CD14-positive monocyte (primary cell): ENCODE measurements at regions not wholly inside any gene's neighbourhood (a gene's known extent, or its start where the extent isn't known, plus 50 kb on each side); places are given as distances from the start of the nearest gene placed in this dataset.

Experiments used
- DNase-seq, 3 donors: peaks; one replicate each; pipeline ENCODE4 v3.0.0-alpha.2; 2011 to 2022
- H2AFZ ChIP-seq: 2 replicates; pipeline ENCODE4 v1.6.0; 2012; ENCODE audit warnings: mild to moderate bottlenecking, low read depth, low read length, inconsistent platforms; ENCODE audit not compliant: insufficient read depth, poor library complexity, severe bottlenecking
- H3K27ac ChIP-seq, 2 donors: 1 replicate in 1 of 2; 2 replicates in 1 of 2; pipeline ENCODE4 v1.5.1; 2012 to 2013; ENCODE audit warnings: low read length in 2 of 2, control low read depth in 1 of 2, inconsistent platforms in 1 of 2, low read depth in 1 of 2, mild to moderate bottlenecking in 1 of 2
- H3K27me3 ChIP-seq, 2 donors: one replicate each; pipeline versions ENCODE4 v1.6.0 to v1.6.1; 2011 to 2013; ENCODE audit warnings: low read length in 2 of 2; ENCODE audit not compliant: control insufficient read depth in 2 of 2, insufficient read depth in 2 of 2
- H3K36me3 ChIP-seq, 2 donors: replicated peaks in 1 of 2; 1 replicate in 1 of 2; 2 replicates in 1 of 2; pipeline versions ENCODE4 v1.5.1 to v1.6.1; 2012 to 2013; ENCODE audit warnings: low read length in 2 of 2, control low read depth in 1 of 2, inconsistent platforms in 1 of 2, mild to moderate bottlenecking in 1 of 2; ENCODE audit not compliant: insufficient read depth in 2 of 2, control insufficient read depth in 1 of 2
- H3K4me1 ChIP-seq, 2 donors: 1 replicate in 1 of 2; 2 replicates in 1 of 2; pipeline versions ENCODE4 v1.5.1 to v1.6.1; 2012 to 2013; ENCODE audit warnings: low read length in 2 of 2, control low read depth in 1 of 2, inconsistent platforms in 1 of 2, mild to moderate bottlenecking in 1 of 2, moderate library complexity in 1 of 2; ENCODE audit not compliant: insufficient read depth in 2 of 2, control insufficient read depth in 1 of 2
- H3K4me2 ChIP-seq: replicated peaks from 2 replicates; pipeline ENCODE3; 2012; ENCODE audit warnings: low read length, moderate library complexity, mild to moderate bottlenecking; ENCODE audit not compliant: poor library complexity, severe bottlenecking; ENCODE audit errors: extremely low read depth
- H3K4me3 ChIP-seq, 3 experiments: fragments of 200-600 bp in 1 of 3; sonication (generic) in 1 of 3; replicated peaks in 1 of 3; 1 replicate in 2 of 3; 2 replicates in 1 of 3; pipeline ENCODE4 v1.5.1; 2011 to 2013; ENCODE audit warnings: low read length in 3 of 3, mild to moderate bottlenecking in 3 of 3, control low read depth in 2 of 3, low read depth in 2 of 3, inconsistent platforms in 1 of 3, moderate library complexity in 1 of 3
- H3K79me2 ChIP-seq: 2 replicates; pipeline ENCODE4 v1.6.0; 2012; ENCODE audit warnings: mild to moderate bottlenecking, control low read depth, inconsistent platforms, low read length, moderate library complexity; ENCODE audit not compliant: insufficient read depth
- H3K9ac ChIP-seq: 2 replicates; pipeline ENCODE4 v1.6.0; 2017; ENCODE audit warnings: low read length, mild to moderate bottlenecking; ENCODE audit not compliant: insufficient read depth, poor library complexity, severe bottlenecking
- H3K9me3 ChIP-seq, 2 donors: replicated peaks in 1 of 2; 1 replicate in 1 of 2; 2 replicates in 1 of 2; pipeline versions ENCODE4 v1.5.1 to v1.6.1; 2012 to 2013; ENCODE audit warnings: low read length in 2 of 2, control low read depth in 1 of 2; ENCODE audit not compliant: control insufficient read depth in 1 of 2, insufficient read depth in 1 of 2
- H4K20me1 ChIP-seq: 2 replicates; pipeline ENCODE4 v1.6.0; 2012; ENCODE audit warnings: mild to moderate bottlenecking, low read length, control low read depth, moderate library complexity; ENCODE audit not compliant: insufficient read depth
- H3K27ac Mint-ChIP-seq, 7 donors: one replicate each; pipeline ENCODE4 v1.8.0; 2020; ENCODE audit warnings: mild to moderate bottlenecking in 7 of 7, mixed read lengths in 7 of 7, moderate library complexity in 6 of 7, inconsistent platforms in 2 of 7
- H3K27me3 Mint-ChIP-seq, 3 donors: one replicate each; pipeline ENCODE4 v1.8.0; 2021 to 2022; ENCODE audit warnings: low read depth in 3 of 3, mild to moderate bottlenecking in 3 of 3, mixed read lengths in 3 of 3, moderate library complexity in 3 of 3, inconsistent platforms in 1 of 3
- H3K36me3 Mint-ChIP-seq, 2 donors: one replicate each; pipeline ENCODE4 v1.8.0; 2020; ENCODE audit warnings: mixed read lengths in 2 of 2, inconsistent platforms in 1 of 2, mild to moderate bottlenecking in 1 of 2
- H3K4me1 Mint-ChIP-seq: one replicate; pipeline ENCODE4 v1.8.0; 2020; ENCODE audit warnings: mild to moderate bottlenecking, mixed read lengths
- H3K4me3 Mint-ChIP-seq, 2 donors: one replicate each; pipeline ENCODE4 v1.8.0; 2020; ENCODE audit warnings: mild to moderate bottlenecking in 2 of 2, mixed read lengths in 2 of 2, moderate library complexity in 1 of 2
- H3K9me3 Mint-ChIP-seq, 7 donors: one replicate each; pipeline ENCODE4 v1.8.0; 2020 to 2022; ENCODE audit warnings: mixed read lengths in 7 of 7, mild to moderate bottlenecking in 6 of 7, moderate library complexity in 6 of 7, inconsistent platforms in 2 of 7
- WGBS: methylation state at CpG from one replicate; pipeline ENCODE4 v1.1.5; 2013; ENCODE audit warnings: missing lambda C conversion rate; ENCODE audit not compliant: insufficient coverage; 5-methylcytosine and 5-hydroxymethylcytosine counted together
- intact Hi-C, 2 donors: fragments of 100-400 bp; cut with micrococcal nuclease; formaldehyde crosslinking; loops; one replicate each; pipeline versions ENCODE4 v1.15.0 to v1.15.1; 2023
- TF ChIP-seq, protein P1 (sequence below): fragments of 200-600 bp; IDR thresholded peaks from one replicate; pipeline ENCODE4 v1.8.0; 2022; ENCODE audit warnings: antibody characterized with exemption, mild to moderate bottlenecking

DNA sequence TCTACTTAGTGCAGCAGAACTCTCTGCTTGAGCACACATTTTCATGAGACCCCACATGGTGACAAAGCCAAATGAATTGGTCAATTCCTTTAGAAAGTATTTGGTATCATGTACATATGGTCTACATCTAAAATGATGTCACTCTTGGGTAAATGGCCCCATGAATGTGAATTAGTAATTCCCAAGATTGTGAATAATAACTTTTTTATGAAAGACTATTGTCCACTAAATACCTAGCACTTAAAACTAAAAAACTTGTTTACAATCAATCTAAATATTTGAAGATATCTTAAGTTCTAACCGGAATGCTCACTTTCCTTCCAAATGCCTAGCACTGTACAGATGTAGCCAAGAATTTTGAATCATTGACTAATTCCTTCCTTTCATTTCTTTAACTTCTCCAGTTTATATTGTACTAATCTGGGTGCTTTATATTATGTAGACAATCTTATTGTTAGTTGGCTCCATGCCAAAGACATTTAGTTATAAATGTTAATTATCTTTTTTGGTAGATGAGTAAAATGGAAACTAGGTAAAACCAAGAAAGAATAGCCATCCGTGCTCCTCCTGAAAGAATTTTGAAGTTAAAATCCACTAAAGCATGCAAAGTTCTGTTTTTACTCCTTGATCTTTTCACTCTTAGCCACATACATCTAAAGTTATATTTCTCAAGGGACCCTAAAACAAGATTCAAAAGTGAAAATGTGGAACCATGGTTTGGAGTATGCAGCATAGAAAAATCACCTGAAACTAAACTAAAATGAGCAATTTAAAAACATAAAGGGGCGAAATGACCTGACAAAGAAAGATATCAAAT lies 145.0 kb upstream of the ARHGAP20 start:
- DNase-seq = no peak
- no CpG with 5 or more reads among the region's 3 CpGs for WGBS
- Histone ChIP-seq H3K4me3 (no peak overlapping the region), H2AFZ (no peak overlapping the region), H3K4me2 (no peak overlapping the region), H3K27ac (no peak overlapping the region), H3K79me2 (no peaks in the 10 kb centered on the region), H3K4me1 (no peaks in the 10 kb centered on the region), H3K9ac (no peak overlapping the region), H3K9me3 (no peaks in the 10 kb centered on the region), H4K20me1 (no peaks in the 10 kb centered on the region), H3K36me3 (no peaks in the 10 kb centered on the region), H3K27me3 (no peaks in the 10 kb centered on the region)
- intact Hi-C loops = no loop called here
- no peaks in the 10 kb centered on the region for H3K36me3 Mint-ChIP-seq
- H3K4me3 Mint-ChIP-seq = no peak overlapping the region
- H3K9me3 Mint-ChIP-seq = peaks cover 0 to 4% (median 2%) of the 10 kb centered on the region in 7 donors
- TF ChIP-seq, protein P1, sequence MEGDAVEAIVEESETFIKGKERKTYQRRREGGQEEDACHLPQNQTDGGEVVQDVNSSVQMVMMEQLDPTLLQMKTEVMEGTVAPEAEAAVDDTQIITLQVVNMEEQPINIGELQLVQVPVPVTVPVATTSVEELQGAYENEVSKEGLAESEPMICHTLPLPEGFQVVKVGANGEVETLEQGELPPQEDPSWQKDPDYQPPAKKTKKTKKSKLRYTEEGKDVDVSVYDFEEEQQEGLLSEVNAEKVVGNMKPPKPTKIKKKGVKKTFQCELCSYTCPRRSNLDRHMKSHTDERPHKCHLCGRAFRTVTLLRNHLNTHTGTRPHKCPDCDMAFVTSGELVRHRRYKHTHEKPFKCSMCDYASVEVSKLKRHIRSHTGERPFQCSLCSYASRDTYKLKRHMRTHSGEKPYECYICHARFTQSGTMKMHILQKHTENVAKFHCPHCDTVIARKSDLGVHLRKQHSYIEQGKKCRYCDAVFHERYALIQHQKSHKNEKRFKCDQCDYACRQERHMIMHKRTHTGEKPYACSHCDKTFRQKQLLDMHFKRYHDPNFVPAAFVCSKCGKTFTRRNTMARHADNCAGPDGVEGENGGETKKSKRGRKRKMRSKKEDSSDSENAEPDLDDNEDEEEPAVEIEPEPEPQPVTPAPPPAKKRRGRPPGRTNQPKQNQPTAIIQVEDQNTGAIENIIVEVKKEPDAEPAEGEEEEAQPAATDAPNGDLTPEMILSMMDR = no peak
- H3K27ac Mint-ChIP-seq = no peak overlapping the region
- peaks cover 0 to 3% (median 0%) of the 10 kb centered on the region in 3 donors for H3K27me3 Mint-ChIP-seq
- no peaks in the 10 kb centered on the region for H3K4me1 Mint-ChIP-seq

DNA sequence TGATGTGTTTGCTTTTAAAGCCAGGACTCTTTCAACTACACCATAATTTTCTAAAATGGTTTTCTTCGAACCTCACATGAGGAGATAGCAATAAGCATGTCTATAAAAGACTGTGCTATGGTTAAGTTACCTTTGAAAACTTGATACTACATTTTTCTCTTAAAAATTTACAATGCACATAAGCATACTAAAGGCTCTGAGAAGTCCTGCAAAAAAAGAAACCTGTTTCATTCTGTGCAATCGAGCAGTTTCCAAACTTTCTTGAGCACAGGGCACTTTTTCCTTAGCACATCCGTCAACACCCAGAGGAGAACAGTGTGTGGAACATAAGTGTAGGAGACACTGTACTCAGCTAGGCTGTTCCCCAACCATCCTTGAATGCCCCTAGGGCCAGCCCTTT lies 144.1 kb upstream of the ARHGAP20 start:
- H3K4me1 ChIP-seq = no peaks in the 10 kb centered on the region
- H3K4me2 ChIP-seq = no peak overlapping the region
- no peak for DNase-seq
- Mint-ChIP-seq H3K4me3 (no peak overlapping the region), H3K27me3 (peaks cover 0 to 3% (median 2%) of the 10 kb centered on the region in 3 donors), H3K9me3 (peaks cover 0 to 4% (median 2%) of the 10 kb centered on the region in 7 donors), H3K4me1 (no peaks in the 10 kb centered on the region), H3K36me3 (no peaks in the 10 kb centered on the region), H3K27ac (no peak overlapping the region)
- no peak overlapping the region for H3K27ac ChIP-seq
- no peak overlapping the region for H3K9ac ChIP-seq
- H3K79me2 ChIP-seq = no peaks in the 10 kb centered on the region
- H3K9me3 ChIP-seq = no peaks in the 10 kb centered on the region
- no peaks in the 10 kb centered on the region for H3K36me3 ChIP-seq
- no CpG with 5 or more reads among the region's 3 CpGs for WGBS
- TF ChIP-seq, protein P1 = no peak
- H2AFZ ChIP-seq = no peak overlapping the region
- no peak overlapping the region for H3K4me3 ChIP-seq
- no peaks in the 10 kb centered on the region for H3K27me3 ChIP-seq
- H4K20me1 ChIP-seq = no peaks in the 10 kb centered on the region
- intact Hi-C loops = no loop called here
